ENCODE measurements at regions not wholly inside any gene's neighbourhood (a gene's known extent, or its start where the extent isn't known, plus 50 kb on each side); places are given as distances from the start of the nearest gene placed in this dataset.

GRCh38 chr13:91106565-91106964 is 240.9 kb upstream of the MIR17HG start:
- no peak overlapping the region for H3K4me3 ChIP-seq (ENCODE audit: low read depth in 1 of 3, low read length in 3 of 3)
- DNase-seq (ENCODE audit: low spot score): no peak
- WGBS: 77% methylated on average over 2 of the region's 2 CpGs
- no peak overlapping the region for H3K9ac ChIP-seq (ENCODE audit: low read depth in 1 of 2, low read length in 2 of 2)
- no peaks in the 10 kb centered on the region for H3K4me1 ChIP-seq (ENCODE audit: control insufficient read depth in 4 of 4, insufficient read depth in 4 of 4, low read length in 3 of 4)
- peaks cover 0 to 2% (median 0%) of the 10 kb centered on the region in 4 donors for H3K27me3 ChIP-seq (ENCODE audit: control insufficient read depth in 4 of 4, insufficient read depth in 4 of 4, low read length in 3 of 4)
- TF ChIP-seq FOXA1 (IDR thresholded peaks at IDR 0.05): no peak
- no peak for TF ChIP-seq ZBTB33 (IDR thresholded peaks at IDR 0.05)
- no peak for TF ChIP-seq GABPA (IDR thresholded peaks at IDR 0.05 in 1 of 2, conservative IDR thresholded peaks at IDR 0.05 in 1 of 2)
- TF ChIP-seq CTCF (IDR thresholded peaks at IDR 0.05; ENCODE audit: low read depth, low read length, missing input control): no peak
- TF ChIP-seq EGR1 (IDR thresholded peaks at IDR 0.05; ENCODE audit: low read depth in 2 of 2): no peak
- no peak for TF ChIP-seq YY1 (IDR thresholded peaks at IDR 0.05)
- no peak for TF ChIP-seq FOXA2 (IDR thresholded peaks at IDR 0.05)
- TF ChIP-seq HNF4A (conservative IDR thresholded peaks at IDR 0.05): no peak
- TF ChIP-seq SP1 (IDR thresholded peaks at IDR 0.05): no peak
- TF ChIP-seq TAF1 (conservative IDR thresholded peaks at IDR 0.05): no peak
- no peak for TF ChIP-seq HNF4G (IDR thresholded peaks at IDR 0.05)
- no peak for TF ChIP-seq RXRA (IDR thresholded peaks at IDR 0.05)
- no peaks in the 10 kb centered on the region for H3K36me3 ChIP-seq (ENCODE audit: control insufficient read depth in 4 of 4, insufficient read depth in 3 of 4, low read depth in 1 of 4, low read length in 3 of 4)
- H3K9me3 ChIP-seq (ENCODE audit: control insufficient read depth in 4 of 4, low read length in 3 of 4): no peaks in the 10 kb centered on the region
- H3K27ac ChIP-seq (ENCODE audit: low read depth in 1 of 2, low read length in 2 of 2): no peak overlapping the region

GRCh38 chr13:91108315-91108714 is 239.2 kb upstream of the MIR17HG start:
- Histone ChIP-seq H3K36me3 (ENCODE audit: control insufficient read depth in 4 of 4, insufficient read depth in 3 of 4, low read depth in 1 of 4, low read length in 3 of 4) (no peaks in the 10 kb centered on the region), H3K9ac (ENCODE audit: low read depth in 1 of 2, low read length in 2 of 2) (no peak overlapping the region), H3K9me3 (ENCODE audit: control insufficient read depth in 4 of 4, low read length in 3 of 4) (no peaks in the 10 kb centered on the region), H3K4me1 (ENCODE audit: control insufficient read depth in 4 of 4, insufficient read depth in 4 of 4, low read length in 3 of 4) (no peaks in the 10 kb centered on the region), H3K27ac (ENCODE audit: low read depth in 1 of 2, low read length in 2 of 2) (no peak overlapping the region), H3K27me3 (ENCODE audit: control insufficient read depth in 4 of 4, insufficient read depth in 4 of 4, low read length in 3 of 4) (peaks cover 0 to under 1% (median 0%) of the 10 kb centered on the region in 4 donors), H3K4me3 (ENCODE audit: low read depth in 1 of 3, low read length in 3 of 3) (no peak overlapping the region)
- no peak for TF ChIP-seq ATF3 (IDR thresholded peaks at IDR 0.05)
- no peak for TF ChIP-seq NR2F2 (IDR thresholded peaks at IDR 0.05)
- TF ChIP-seq ZBTB33 (IDR thresholded peaks at IDR 0.05): no peak
- no peak for TF ChIP-seq TAF1 (conservative IDR thresholded peaks at IDR 0.05)
- no peak for TF ChIP-seq GABPA (IDR thresholded peaks at IDR 0.05 in 1 of 2, conservative IDR thresholded peaks at IDR 0.05 in 1 of 2)
- no peak for TF ChIP-seq REST (IDR thresholded peaks at IDR 0.05)
- no peak for TF ChIP-seq EGR1 (IDR thresholded peaks at IDR 0.05; ENCODE audit: low read depth in 2 of 2)
- TF ChIP-seq YY1 (IDR thresholded peaks at IDR 0.05): no peak
- TF ChIP-seq, protein P1, sequence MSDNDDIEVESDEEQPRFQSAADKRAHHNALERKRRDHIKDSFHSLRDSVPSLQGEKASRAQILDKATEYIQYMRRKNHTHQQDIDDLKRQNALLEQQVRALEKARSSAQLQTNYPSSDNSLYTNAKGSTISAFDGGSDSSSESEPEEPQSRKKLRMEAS (IDR thresholded peaks at IDR 0.05): no peak
- no peak for TF ChIP-seq CTCF (IDR thresholded peaks at IDR 0.05; ENCODE audit: low read depth, low read length, missing input control)
- no peak for TF ChIP-seq JUND (IDR thresholded peaks at IDR 0.05)
- no peak for TF ChIP-seq FOXA2 (IDR thresholded peaks at IDR 0.05)
- TF ChIP-seq FOXA1 (IDR thresholded peaks at IDR 0.05): no peak
- no peak for DNase-seq (ENCODE audit: low spot score)
- 91% methylated on average over 1 of the region's 1 CpG for WGBS

Measured in liver (tissue), 8 donors.